ENCODE measurements at regions not wholly inside any gene's neighbourhood (a gene's known extent, or its start where the extent isn't known, plus 50 kb on each side); places are given as distances from the start of the nearest gene placed in this dataset.

DNA sequence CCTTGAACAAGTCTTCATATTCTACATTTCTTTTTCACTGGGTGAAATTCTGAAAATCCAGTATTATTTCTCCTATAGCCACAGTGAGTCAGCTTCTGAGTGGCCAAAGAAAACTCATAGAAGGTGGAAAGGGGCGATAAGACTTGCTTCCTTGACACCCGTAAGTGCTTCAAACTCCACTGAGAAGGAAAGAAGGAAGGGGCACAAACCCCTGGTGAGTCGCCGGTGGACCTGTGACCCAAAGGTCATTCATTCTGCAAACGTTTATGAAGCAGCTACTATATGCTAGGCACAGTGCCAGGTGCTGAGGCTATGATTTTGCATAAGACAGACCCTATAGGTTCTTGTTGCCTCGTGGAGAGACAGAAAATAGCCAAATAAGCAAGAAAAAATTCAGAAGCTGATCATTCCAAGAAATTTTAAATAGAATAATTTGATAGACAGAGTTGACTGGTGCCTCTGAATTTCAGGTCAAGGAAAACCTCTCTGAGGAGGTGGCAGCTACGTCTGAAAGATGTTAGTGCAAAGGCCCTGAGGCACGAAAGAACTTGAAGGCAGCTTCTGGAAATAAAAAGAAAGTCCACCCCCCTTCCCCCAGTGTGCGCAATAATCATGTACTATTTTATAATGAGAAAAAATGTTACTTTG is 118.2 kb downstream of the CD24 start:
- TF ChIP-seq, protein P1, sequence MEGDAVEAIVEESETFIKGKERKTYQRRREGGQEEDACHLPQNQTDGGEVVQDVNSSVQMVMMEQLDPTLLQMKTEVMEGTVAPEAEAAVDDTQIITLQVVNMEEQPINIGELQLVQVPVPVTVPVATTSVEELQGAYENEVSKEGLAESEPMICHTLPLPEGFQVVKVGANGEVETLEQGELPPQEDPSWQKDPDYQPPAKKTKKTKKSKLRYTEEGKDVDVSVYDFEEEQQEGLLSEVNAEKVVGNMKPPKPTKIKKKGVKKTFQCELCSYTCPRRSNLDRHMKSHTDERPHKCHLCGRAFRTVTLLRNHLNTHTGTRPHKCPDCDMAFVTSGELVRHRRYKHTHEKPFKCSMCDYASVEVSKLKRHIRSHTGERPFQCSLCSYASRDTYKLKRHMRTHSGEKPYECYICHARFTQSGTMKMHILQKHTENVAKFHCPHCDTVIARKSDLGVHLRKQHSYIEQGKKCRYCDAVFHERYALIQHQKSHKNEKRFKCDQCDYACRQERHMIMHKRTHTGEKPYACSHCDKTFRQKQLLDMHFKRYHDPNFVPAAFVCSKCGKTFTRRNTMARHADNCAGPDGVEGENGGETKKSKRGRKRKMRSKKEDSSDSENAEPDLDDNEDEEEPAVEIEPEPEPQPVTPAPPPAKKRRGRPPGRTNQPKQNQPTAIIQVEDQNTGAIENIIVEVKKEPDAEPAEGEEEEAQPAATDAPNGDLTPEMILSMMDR (IDR thresholded peaks at IDR 0.05): no peak
- TF ChIP-seq EZH2 (IDR thresholded peaks at IDR 0.05): no peak

All from neural progenitor cell (in vitro differentiated cells).